Dendritic cell treated with granulocyte-macrophage colony-stimulating factor and Interleukin-4, amounts not matched to agents 40 ng/mL and 50 ng/mL, for 4 days (primary cell): ENCODE measurements at regions not wholly inside any gene's neighbourhood (a gene's known extent, or its start where the extent isn't known, plus 50 kb on each side); places are given as distances from the start of the nearest gene placed in this dataset.

Experiments
- H3K27ac Mint-ChIP-seq: one replicate; pipeline ENCODE4 v1.8.0; 2022; ENCODE audit warnings: mild to moderate bottlenecking, mixed read lengths
- H3K27me3 Mint-ChIP-seq: one replicate; pipeline ENCODE4 v1.8.0; 2022; ENCODE audit warnings: mild to moderate bottlenecking, mixed read lengths
- H3K36me3 Mint-ChIP-seq: one replicate; pipeline ENCODE4 v1.8.0; 2022; ENCODE audit warnings: low read depth, mixed read lengths
- H3K4me1 Mint-ChIP-seq: one replicate; pipeline ENCODE4 v1.8.0; 2022; ENCODE audit warnings: low read depth, mixed read lengths
- H3K4me3 Mint-ChIP-seq: one replicate; pipeline ENCODE4 v1.8.0; 2022; ENCODE audit warnings: mild to moderate bottlenecking, moderate library complexity, mixed read lengths
- H3K9me3 Mint-ChIP-seq: one replicate; pipeline ENCODE4 v1.8.0; 2022; ENCODE audit warnings: mixed read lengths
- intact Hi-C: fragments of 100-400 bp; cut with micrococcal nuclease; formaldehyde crosslinking; loops from one replicate; pipeline ENCODE4 v1.15.0; 2022

- Mint-ChIP-seq H3K4me1 (no peaks in the 10 kb centered on the region), H3K9me3 (peaks cover 51% of the 10 kb centered on the region), H3K27ac (no peak overlapping the region), H3K36me3 (no peaks in the 10 kb centered on the region), H3K4me3 (no peak overlapping the region), H3K27me3 (no peaks in the 10 kb centered on the region)
- intact Hi-C loops = no loop called here
Measured at GRCh38 chr13:34833562-34834182, 108.4 kb upstream of the NBEA start.

GRCh38 chr13:34842466-34842865 is 99.6 kb upstream of the NBEA start:
- H3K27me3 Mint-ChIP-seq = no peaks in the 10 kb centered on the region
- intact Hi-C loops = no loop called here
- H3K4me3 Mint-ChIP-seq = no peak overlapping the region
- no peak overlapping the region for H3K27ac Mint-ChIP-seq
- H3K36me3 Mint-ChIP-seq = no peaks in the 10 kb centered on the region
- H3K4me1 Mint-ChIP-seq = no peaks in the 10 kb centered on the region
- peaks cover 33% of the 10 kb centered on the region for H3K9me3 Mint-ChIP-seq

- no peaks in the 10 kb centered on the region for H3K4me1 Mint-ChIP-seq
- no peaks in the 10 kb centered on the region for H3K36me3 Mint-ChIP-seq
- no peak overlapping the region for H3K4me3 Mint-ChIP-seq
- H3K9me3 Mint-ChIP-seq = peaks cover 18% of the 10 kb centered on the region
- no peaks in the 10 kb centered on the region for H3K27me3 Mint-ChIP-seq
- H3K27ac Mint-ChIP-seq = no peak overlapping the region
- intact Hi-C loops = no loop called here
Measured at GRCh38 chr13:34847766-34848165, 94.3 kb upstream of the NBEA start.

DNA sequence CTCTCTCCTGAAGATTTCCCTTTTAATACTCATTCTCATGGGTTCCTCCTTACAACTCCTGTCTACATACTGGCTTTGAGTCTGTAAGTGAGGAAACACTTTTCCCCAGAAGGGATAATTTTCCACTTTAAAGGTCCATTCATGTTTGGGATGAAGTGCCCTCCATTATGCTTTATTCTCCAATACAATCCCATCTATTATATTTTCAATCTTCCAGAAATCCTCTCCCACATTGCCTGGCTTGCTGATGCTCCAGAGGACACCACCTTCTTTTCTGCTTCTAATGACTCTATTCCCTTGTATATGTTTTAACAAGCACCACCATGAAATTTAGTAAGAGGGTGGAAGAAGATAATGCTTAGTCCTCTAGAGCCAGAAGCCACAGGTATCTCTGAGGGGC is 92.7 kb upstream of the NBEA start:
- intact Hi-C loops = no loop called here
- Mint-ChIP-seq H3K4me3 (no peak overlapping the region), H3K4me1 (no peaks in the 10 kb centered on the region), H3K27me3 (no peaks in the 10 kb centered on the region), H3K36me3 (no peaks in the 10 kb centered on the region), H3K27ac (no peak overlapping the region), H3K9me3 (peaks cover 18% of the 10 kb centered on the region)

DNA sequence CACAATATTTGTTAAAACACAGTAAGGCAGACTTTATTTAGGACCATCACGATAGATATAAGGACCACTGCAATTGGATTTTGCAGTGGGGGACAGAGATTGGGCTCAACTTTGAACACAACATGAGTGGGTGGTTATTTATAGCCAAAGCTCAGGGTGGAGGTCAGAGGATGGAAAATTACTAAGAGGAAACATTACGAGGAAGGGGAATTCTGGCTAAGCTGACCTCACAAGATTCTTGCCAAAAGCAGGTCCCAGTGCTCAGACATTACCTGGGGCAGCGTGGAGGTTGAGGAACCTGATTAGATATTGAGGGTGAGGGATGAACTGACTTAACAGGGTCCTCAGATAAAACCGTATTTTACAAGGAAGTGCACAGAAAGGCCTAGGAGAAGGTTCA is 88.9 kb upstream of the NBEA start:
- Mint-ChIP-seq H3K36me3 (no peaks in the 10 kb centered on the region), H3K9me3 (peaks cover 6% of the 10 kb centered on the region), H3K27ac (no peak overlapping the region), H3K4me1 (no peaks in the 10 kb centered on the region), H3K4me3 (no peak overlapping the region), H3K27me3 (no peaks in the 10 kb centered on the region)
- intact Hi-C loops = no loop called here

DNA sequence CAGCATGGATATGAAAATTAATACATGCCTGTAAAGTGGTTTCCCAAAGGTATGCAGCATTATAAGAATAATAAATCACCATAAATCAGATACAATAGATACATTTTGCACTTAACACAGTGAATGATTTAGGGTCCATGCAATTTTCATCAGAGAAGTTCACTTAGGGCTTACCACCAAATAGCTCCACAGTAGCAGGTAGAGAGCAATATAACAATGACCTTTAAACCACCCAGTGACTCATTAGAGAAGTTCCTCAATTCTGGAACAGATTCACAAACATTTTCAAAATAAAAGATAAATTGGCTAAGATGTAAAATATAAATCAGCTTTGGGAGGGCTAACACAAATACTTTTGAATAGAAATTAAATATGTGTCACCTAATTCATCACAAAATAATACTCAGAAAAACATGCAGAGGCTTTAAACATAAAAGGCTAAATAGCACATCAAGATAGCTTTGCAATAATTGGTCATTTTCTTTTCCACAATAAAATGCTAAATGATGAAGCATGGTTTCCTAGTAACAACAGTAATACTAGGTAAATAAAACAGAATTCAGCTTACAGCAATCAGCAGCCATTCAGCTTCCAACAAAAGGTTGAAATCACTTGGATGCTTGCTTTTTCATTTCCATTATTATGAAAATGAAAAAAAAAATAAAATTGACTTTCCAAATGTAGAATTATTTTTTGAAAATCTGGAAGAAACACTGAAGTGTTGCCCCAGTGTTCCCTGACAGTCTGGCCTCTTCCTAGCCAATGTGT is 84.3 kb upstream of the NBEA start:
- H3K4me1 Mint-ChIP-seq = no peaks in the 10 kb centered on the region
- no peak overlapping the region for H3K27ac Mint-ChIP-seq
- no peaks in the 10 kb centered on the region for H3K36me3 Mint-ChIP-seq
- H3K27me3 Mint-ChIP-seq = no peaks in the 10 kb centered on the region
- no peak overlapping the region for H3K4me3 Mint-ChIP-seq
- intact Hi-C loops = no loop called here
- H3K9me3 Mint-ChIP-seq = no peaks in the 10 kb centered on the region

DNA sequence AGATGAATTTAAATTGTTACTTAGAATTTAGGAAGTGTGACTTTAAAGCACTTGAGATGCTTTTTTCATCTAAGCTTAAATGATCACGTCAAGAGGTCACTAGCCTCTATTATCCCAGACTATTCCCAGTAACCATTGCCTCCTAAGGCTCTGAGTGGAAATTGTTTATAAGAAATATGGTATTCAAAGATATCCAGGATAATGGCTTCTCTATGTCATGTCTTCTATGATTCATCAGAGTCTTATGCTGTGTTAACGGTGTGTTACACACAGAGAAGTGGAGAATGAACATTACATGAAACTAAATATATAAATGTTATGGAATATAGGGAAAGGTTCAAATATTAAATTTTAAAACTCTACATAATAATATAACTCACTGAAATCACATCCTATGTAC is 79.8 kb upstream of the NBEA start:
- Mint-ChIP-seq H3K4me1 (no peaks in the 10 kb centered on the region), H3K36me3 (no peaks in the 10 kb centered on the region), H3K27me3 (no peaks in the 10 kb centered on the region), H3K27ac (no peak overlapping the region), H3K9me3 (no peaks in the 10 kb centered on the region), H3K4me3 (no peak overlapping the region)
- intact Hi-C loops = no loop called here

GRCh38 chr13:34862716-34863115 is 79.4 kb upstream of the NBEA start:
- H3K27ac Mint-ChIP-seq = no peak overlapping the region
- no peak overlapping the region for H3K4me3 Mint-ChIP-seq
- intact Hi-C loops = no loop called here
- no peaks in the 10 kb centered on the region for H3K4me1 Mint-ChIP-seq
- no peaks in the 10 kb centered on the region for H3K27me3 Mint-ChIP-seq
- H3K9me3 Mint-ChIP-seq = no peaks in the 10 kb centered on the region
- H3K36me3 Mint-ChIP-seq = no peaks in the 10 kb centered on the region

DNA sequence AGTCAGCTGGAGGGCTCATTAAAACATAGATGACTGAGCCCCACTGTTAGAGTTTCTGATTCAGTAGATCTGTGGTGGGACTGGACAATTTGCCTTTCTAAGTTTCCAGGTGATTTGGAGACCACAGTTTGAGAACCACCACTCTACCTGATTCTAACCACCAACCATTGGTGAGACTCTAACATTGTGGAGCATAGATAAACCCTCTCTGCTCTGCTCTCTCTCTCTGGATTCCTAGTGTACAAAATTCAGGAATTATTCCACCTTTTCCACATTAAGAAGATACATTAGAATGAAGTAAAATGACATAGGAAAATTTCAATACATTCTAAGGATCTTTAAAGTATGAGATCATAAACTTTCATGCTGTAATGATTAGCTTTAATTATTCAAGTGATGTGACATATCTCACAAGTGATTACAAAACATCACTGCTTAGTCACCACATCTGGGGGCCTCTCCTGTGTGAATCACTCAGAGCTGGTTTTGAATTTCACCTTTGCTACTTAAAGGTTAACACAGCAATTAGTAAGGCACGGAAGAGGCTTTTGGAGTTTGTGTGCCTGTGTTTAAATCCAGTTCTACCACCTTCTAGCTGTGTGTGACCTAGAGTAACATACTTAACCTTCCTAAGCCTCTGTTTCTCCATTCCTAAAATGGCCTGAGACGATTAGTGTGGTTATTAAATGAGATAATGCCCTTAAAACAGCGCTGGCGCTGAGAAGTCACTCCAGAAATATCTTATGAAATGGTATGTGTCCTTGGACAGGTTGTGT is 78.5 kb upstream of the NBEA start:
- intact Hi-C loops = no loop called here
- no peak overlapping the region for H3K4me3 Mint-ChIP-seq
- no peaks in the 10 kb centered on the region for H3K4me1 Mint-ChIP-seq
- no peaks in the 10 kb centered on the region for H3K27me3 Mint-ChIP-seq
- H3K9me3 Mint-ChIP-seq = no peaks in the 10 kb centered on the region
- H3K27ac Mint-ChIP-seq = no peak overlapping the region
- no peaks in the 10 kb centered on the region for H3K36me3 Mint-ChIP-seq

GRCh38 chr13:34864671-34865070 is 77.4 kb upstream of the NBEA start:
- Mint-ChIP-seq H3K36me3 (no peaks in the 10 kb centered on the region), H3K9me3 (no peaks in the 10 kb centered on the region)

DNA sequence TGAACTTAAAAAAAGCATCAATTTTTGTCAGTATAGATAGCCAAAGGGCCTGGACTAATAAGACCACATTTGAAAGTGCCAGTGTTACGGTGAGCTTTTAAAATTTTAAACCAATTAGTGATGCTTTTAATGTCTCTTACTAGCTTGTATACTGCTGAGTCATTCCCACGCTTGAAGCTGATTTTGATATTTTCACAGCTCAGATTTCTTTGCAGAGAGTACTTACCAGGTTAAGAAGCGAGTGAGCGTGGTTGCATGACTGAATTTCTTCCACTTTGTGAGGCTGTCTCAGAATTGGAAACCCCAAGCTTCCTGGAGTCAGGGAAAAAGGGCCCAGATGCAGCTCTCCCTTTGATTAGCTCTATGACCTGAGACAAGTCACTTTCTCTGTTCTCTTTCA is 74.5 kb upstream of the NBEA start:
- Mint-ChIP-seq H3K4me3 (no peak overlapping the region), H3K4me1 (no peaks in the 10 kb centered on the region), H3K9me3 (no peaks in the 10 kb centered on the region), H3K27ac (no peak overlapping the region), H3K36me3 (no peaks in the 10 kb centered on the region), H3K27me3 (no peaks in the 10 kb centered on the region)
- intact Hi-C loops = no loop called here

More at GRCh38 chr13:34864671-34865070, 77.4 kb upstream of the NBEA start:
- Mint-ChIP-seq H3K4me3 (no peak overlapping the region), H3K27me3 (no peaks in the 10 kb centered on the region), H3K4me1 (no peaks in the 10 kb centered on the region), H3K27ac (no peak overlapping the region)
- intact Hi-C loops = no loop called here

DNA sequence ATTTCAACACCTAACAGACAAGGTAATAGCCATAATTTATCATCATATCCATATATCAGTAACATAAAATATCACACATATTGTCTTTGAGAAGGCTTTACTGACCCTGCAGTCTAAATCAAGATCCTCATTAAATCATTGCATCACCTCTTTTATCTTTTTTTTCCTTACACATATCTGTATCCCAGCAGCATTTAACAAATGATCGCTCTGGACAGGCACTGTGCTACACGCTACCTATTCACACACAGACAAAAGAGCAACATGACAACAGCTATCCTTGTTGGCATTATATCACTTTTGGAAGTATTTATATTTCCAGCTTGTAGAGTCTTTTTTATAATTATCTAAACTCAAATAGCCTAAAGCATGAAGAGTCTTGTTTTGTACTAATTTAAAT is 73.3 kb upstream of the NBEA start:
- no peaks in the 10 kb centered on the region for H3K9me3 Mint-ChIP-seq
- H3K27me3 Mint-ChIP-seq = no peaks in the 10 kb centered on the region
- H3K27ac Mint-ChIP-seq = no peak overlapping the region
- no peak overlapping the region for H3K4me3 Mint-ChIP-seq
- H3K36me3 Mint-ChIP-seq = no peaks in the 10 kb centered on the region
- intact Hi-C loops = no loop called here
- H3K4me1 Mint-ChIP-seq = no peaks in the 10 kb centered on the region

- no peak overlapping the region for H3K4me3 Mint-ChIP-seq
- H3K27ac Mint-ChIP-seq = no peak overlapping the region
- no peaks in the 10 kb centered on the region for H3K9me3 Mint-ChIP-seq
- H3K27me3 Mint-ChIP-seq = no peaks in the 10 kb centered on the region
- H3K4me1 Mint-ChIP-seq = no peaks in the 10 kb centered on the region
- no peaks in the 10 kb centered on the region for H3K36me3 Mint-ChIP-seq
- intact Hi-C loops = no loop called here
Measured at GRCh38 chr13:34869696-34870095, 72.4 kb upstream of the NBEA start.

DNA sequence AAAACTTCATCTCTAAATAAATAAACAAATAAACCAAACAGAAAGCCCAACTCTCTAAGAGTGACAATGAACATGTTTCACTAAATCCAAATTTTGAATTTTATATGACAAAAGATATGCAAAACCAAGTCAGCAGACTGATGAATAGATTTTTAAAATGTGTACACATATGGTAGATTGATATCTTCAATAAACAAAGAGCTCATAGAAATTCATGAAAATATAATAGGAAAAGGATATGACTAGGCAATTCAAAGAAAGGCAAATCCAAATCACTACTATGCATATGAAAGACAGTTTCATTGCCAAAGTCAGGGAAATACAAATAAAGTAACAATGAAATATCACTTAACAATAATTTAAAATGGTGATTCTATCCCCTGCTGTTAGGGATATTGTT is 63.7 kb upstream of the NBEA start:
- H3K36me3 Mint-ChIP-seq = no peaks in the 10 kb centered on the region

More for the DNA sequence above, 63.7 kb upstream of the NBEA start:
- H3K27ac Mint-ChIP-seq = no peak overlapping the region
- no peak overlapping the region for H3K4me3 Mint-ChIP-seq
- H3K27me3 Mint-ChIP-seq = no peaks in the 10 kb centered on the region
- intact Hi-C loops = no loop called here
- peaks cover 8% of the 10 kb centered on the region for H3K9me3 Mint-ChIP-seq
- no peaks in the 10 kb centered on the region for H3K4me1 Mint-ChIP-seq
